ENCODE measurements at regions not wholly inside any gene's neighbourhood (a gene's known extent, or its start where the extent isn't known, plus 50 kb on each side); places are given as distances from the start of the nearest gene placed in this dataset.
"Not testable (repeated sequence)": the region's sequence is repeated elsewhere in the genome, so short reads cannot be mapped to it uniquely, and the experiment has no call there.

- TF ChIP-seq ZFX (IDR thresholded peaks at IDR 0.05; ENCODE audit: borderline replicate concordance), result no peak
- TF ChIP-seq, protein P1, sequence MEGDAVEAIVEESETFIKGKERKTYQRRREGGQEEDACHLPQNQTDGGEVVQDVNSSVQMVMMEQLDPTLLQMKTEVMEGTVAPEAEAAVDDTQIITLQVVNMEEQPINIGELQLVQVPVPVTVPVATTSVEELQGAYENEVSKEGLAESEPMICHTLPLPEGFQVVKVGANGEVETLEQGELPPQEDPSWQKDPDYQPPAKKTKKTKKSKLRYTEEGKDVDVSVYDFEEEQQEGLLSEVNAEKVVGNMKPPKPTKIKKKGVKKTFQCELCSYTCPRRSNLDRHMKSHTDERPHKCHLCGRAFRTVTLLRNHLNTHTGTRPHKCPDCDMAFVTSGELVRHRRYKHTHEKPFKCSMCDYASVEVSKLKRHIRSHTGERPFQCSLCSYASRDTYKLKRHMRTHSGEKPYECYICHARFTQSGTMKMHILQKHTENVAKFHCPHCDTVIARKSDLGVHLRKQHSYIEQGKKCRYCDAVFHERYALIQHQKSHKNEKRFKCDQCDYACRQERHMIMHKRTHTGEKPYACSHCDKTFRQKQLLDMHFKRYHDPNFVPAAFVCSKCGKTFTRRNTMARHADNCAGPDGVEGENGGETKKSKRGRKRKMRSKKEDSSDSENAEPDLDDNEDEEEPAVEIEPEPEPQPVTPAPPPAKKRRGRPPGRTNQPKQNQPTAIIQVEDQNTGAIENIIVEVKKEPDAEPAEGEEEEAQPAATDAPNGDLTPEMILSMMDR (IDR thresholded peaks at IDR 0.05), result no peak
- no peak overlapping the region for H3K27ac ChIP-seq
These were observed 185.4 kb upstream of the CSNK1A1L start for GRCh38 chr13:37290716-37291505.

GRCh38 chr13:37289212-37289935, 183.9 kb upstream of the CSNK1A1L start:
- no peak overlapping the region for H3K27ac ChIP-seq
- TF ChIP-seq ZFX (IDR thresholded peaks at IDR 0.05; ENCODE audit: borderline replicate concordance), result no peak
- TF ChIP-seq, protein P1 (IDR thresholded peaks at IDR 0.05), result no peak

DNA sequence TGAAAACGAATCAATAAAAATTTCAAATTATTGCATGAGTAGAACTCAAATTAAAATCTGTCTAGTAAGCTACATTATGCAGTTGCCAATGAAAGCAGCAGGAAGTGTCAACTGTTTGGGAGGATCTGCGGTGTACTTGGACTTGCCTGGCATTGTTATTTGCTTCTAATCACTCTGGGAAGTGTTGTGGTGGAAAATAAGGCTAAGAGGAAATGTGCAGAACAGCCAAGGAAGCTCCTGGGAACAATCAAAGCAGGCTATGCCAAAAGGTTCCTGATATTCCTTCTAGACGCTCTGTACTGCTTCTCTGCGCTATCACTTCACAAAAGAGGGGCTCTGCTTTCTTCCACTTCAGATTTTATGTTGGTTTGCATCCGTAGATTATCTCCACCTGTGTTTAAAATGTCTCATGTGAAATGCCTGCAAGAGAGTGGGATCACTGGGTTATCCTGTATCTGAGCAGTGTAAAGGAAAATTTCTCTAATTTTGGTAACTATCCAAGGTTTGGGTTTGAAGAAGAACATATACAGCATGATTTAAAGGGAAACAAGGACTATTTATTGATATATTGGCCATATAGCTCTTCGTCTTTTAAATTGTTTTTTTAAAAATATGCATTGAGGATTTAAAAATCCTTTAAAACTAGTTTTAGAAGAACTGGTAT, 182.7 kb upstream of the CSNK1A1L start:
- TF ChIP-seq ZFX (IDR thresholded peaks at IDR 0.05; ENCODE audit: borderline replicate concordance), result no peak
- TF ChIP-seq, protein P1 (IDR thresholded peaks at IDR 0.05), result no peak
- no peak overlapping the region for H3K27ac ChIP-seq

DNA sequence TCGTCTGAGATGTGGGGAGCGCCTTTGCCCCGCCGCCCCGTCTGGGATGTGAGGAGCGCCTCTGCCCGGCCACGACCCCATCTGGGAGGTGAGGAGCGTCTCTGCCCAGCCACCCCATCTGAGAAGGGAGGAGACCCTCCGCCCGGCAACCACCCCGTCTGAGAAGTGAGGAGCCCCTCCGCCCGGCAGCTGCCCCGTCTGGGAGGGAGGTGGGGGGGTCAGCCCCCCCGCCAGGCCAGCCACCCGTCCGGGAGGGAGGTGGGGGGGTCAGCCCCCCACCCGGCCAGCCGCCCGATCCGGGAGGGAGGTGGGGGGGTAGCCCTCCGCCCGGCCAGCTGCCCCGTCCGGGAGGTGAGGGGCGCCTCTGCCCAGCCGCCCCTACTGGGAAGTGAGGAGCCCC, 174.8 kb upstream of the CSNK1A1L start:
- H3K27ac ChIP-seq, result not testable (repeated sequence)

GRCh38 chr13:37277435-37278144, 172.1 kb upstream of the CSNK1A1L start:
- TF ChIP-seq, protein P1 (IDR thresholded peaks at IDR 0.05), result no peak
- no peak for TF ChIP-seq ZFX (IDR thresholded peaks at IDR 0.05; ENCODE audit: borderline replicate concordance)
- no peak overlapping the region for H3K27ac ChIP-seq

DNA sequence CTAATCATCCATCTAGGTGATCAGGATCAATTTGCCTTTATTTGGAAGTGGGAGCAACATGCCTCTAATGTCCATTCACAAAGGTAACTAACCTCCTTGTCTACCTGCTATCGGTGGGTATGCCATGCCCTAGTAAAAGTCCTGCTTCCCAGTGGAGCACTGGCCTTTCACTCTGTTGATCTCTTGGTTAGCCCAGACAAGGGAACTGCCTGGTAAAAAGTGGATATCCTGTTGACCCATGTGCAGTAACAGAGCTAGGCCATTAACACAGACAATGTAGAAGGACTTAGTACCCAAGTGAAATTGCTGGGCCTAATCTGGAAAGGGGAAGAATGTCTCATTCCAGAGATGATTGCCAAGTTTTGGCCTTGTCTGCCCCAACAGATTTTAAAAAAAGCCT, 171.5 kb upstream of the CSNK1A1L start:
- H3K27ac ChIP-seq, result no peak overlapping the region
- TF ChIP-seq, protein P1 (IDR thresholded peaks at IDR 0.05), result no peak
- no peak for TF ChIP-seq ZFX (IDR thresholded peaks at IDR 0.05; ENCODE audit: borderline replicate concordance)
